ENCODE measurements at regions not wholly inside any gene's neighbourhood (a gene's known extent, or its start where the extent isn't known, plus 50 kb on each side); places are given as distances from the start of the nearest gene placed in this dataset.

DNA sequence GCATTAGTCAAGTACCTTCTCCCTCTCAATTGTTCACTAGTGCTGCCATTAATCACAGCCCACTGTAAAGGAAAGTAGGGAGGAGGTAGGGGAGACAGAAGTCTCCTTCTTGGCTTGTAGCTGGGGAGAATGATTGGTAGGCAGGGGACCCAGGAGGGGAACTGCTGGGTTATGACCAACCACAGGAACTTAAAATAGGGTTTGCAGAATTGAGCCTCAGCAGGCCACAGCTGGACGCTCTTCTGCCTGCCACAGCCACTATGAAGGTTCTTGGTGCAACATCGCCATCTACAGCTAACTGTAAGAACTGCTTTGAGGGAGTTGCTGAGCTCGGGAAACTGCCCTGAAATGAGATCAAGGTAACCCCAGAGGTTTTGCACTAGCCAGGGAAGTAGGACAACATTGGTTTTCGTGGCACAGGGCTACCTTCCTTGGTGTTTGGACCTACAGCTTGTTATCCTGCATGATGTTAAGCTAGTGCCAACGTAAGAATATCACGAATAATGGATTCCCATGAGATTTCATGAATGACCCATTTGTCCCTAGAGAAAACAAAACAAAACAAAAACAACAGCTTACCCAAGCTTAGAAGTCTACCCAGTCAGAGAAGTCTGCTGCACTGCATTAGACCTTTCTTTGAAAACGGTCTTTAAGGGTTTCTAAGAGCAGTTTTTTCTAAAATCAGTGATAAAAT, 787.1 kb upstream of the API5 start:
- ATAC-seq, result no peak
- ChIA-PET CTCF (interaction anchor here (0.6 to 1.1 kb wide), 7 partner anchors 11 to 1064 kb away, joined by 3 to 4 read pairs (median 3); no protein-coding TSS in a partner anchor), POLR2A (no interaction called here)
- no peak overlapping the region for H3K27ac Mint-ChIP-seq
- no peak overlapping the region for H3K4me3 Mint-ChIP-seq
- TF ChIP-seq, protein P1, sequence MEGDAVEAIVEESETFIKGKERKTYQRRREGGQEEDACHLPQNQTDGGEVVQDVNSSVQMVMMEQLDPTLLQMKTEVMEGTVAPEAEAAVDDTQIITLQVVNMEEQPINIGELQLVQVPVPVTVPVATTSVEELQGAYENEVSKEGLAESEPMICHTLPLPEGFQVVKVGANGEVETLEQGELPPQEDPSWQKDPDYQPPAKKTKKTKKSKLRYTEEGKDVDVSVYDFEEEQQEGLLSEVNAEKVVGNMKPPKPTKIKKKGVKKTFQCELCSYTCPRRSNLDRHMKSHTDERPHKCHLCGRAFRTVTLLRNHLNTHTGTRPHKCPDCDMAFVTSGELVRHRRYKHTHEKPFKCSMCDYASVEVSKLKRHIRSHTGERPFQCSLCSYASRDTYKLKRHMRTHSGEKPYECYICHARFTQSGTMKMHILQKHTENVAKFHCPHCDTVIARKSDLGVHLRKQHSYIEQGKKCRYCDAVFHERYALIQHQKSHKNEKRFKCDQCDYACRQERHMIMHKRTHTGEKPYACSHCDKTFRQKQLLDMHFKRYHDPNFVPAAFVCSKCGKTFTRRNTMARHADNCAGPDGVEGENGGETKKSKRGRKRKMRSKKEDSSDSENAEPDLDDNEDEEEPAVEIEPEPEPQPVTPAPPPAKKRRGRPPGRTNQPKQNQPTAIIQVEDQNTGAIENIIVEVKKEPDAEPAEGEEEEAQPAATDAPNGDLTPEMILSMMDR (IDR thresholded peaks at IDR 0.05), result peak; percentile 37
- no peaks in the 10 kb centered on the region for H3K27me3 Mint-ChIP-seq
- peak; percentile 28 for DNase-seq
- no peaks in the 10 kb centered on the region for H3K9me3 Mint-ChIP-seq
- intact Hi-C loops (cut with micrococcal nuclease), result no loop called here
- H3K36me3 Mint-ChIP-seq (ENCODE audit: low read depth), result no peaks in the 10 kb centered on the region
- H3K4me1 Mint-ChIP-seq (ENCODE audit: low read depth), result no peaks in the 10 kb centered on the region

DNA sequence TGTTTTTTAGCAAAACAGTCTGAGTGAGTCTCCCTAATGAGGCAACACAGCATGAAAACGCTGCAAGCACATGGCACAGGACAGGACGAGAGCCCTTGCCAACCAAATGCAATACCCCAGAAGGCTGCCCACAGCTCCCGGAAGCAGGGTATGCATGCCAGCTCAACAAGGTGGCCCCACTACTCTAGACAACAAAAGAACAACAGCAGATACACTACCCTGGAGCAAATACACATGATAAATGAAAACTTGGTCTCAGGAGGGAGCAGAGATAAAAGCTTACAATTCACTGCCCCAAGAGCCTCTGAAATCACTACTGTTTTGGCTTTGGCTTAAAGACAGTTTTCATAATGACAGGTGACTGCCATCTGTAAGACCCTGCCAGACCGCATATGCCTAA, 785.4 kb upstream of the API5 start:
- Mint-ChIP-seq H3K27me3 (no peaks in the 10 kb centered on the region), H3K9me3 (no peaks in the 10 kb centered on the region), H3K4me1 (ENCODE audit: low read depth) (no peaks in the 10 kb centered on the region), H3K27ac (no peak overlapping the region), H3K4me3 (no peak overlapping the region), H3K36me3 (ENCODE audit: low read depth) (no peaks in the 10 kb centered on the region)
- DNase-seq (no peak), ATAC-seq (no peak)
- ChIA-PET POLR2A (no interaction called here), CTCF (no interaction called here)
- TF ChIP-seq, protein P1 (IDR thresholded peaks at IDR 0.05), result no peak
- intact Hi-C loops (cut with micrococcal nuclease), result no loop called here

DNA sequence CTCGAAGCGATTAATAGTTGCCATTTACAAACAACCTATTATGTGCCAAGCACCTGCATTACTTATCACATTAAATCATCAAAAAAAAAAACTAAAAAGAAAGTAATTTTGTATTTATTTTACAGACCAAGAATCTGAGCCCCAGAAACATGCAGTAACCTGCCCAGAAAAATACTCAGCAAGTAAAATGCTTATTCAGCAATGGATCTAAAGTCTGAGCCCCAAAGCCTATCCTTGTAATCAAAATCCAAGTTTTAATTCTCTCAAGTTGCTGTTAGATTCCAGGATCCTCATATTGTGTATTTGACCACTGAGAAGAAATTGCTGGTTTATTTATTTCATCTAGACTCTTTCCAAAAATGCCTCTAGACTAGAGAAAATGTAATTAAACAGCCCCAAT, 783.3 kb upstream of the API5 start:
- H3K27me3 Mint-ChIP-seq, result no peaks in the 10 kb centered on the region
- no peaks in the 10 kb centered on the region for H3K4me1 Mint-ChIP-seq (ENCODE audit: low read depth)
- DNase-seq (no peak), ATAC-seq (no peak)
- ChIA-PET POLR2A (no interaction called here), CTCF (no interaction called here)
- intact Hi-C loops (cut with micrococcal nuclease), result no loop called here
- H3K4me3 Mint-ChIP-seq, result no peak overlapping the region
- TF ChIP-seq, protein P1 (IDR thresholded peaks at IDR 0.05), result no peak
- H3K27ac Mint-ChIP-seq, result no peak overlapping the region
- peaks cover 1% of the 10 kb centered on the region for H3K9me3 Mint-ChIP-seq
- no peaks in the 10 kb centered on the region for H3K36me3 Mint-ChIP-seq (ENCODE audit: low read depth)

DNA sequence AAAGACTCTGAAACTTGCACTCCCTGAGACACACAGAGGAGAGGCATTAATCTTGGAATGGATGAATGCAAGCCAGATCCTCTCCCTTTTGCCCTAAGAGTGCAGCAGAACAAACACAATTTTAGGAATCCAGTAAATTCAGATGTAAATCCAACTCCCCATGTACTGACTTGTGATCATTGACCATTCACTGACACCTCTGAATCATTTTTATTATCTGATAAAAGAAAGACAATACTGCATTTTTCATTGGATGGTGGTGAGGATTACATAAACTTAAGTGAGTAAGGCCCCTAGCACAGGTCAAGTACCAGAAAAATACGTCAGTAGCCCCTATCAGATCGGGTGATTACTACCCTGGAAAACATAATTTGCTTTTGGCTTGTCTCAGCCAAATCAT, 782.9 kb upstream of the API5 start:
- POLR2A ChIA-PET, result no interaction called here
- ATAC-seq (no peak), DNase-seq (no peak)
- no peaks in the 10 kb centered on the region for H3K27me3 Mint-ChIP-seq
- CTCF ChIA-PET, result no interaction called here
- no peaks in the 10 kb centered on the region for H3K36me3 Mint-ChIP-seq (ENCODE audit: low read depth)
- H3K9me3 Mint-ChIP-seq, result peaks cover 1% of the 10 kb centered on the region
- intact Hi-C loops (cut with micrococcal nuclease), result no loop called here
- H3K4me3 Mint-ChIP-seq, result no peak overlapping the region
- H3K4me1 Mint-ChIP-seq (ENCODE audit: low read depth), result no peaks in the 10 kb centered on the region
- H3K27ac Mint-ChIP-seq, result no peak overlapping the region
- TF ChIP-seq, protein P1 (IDR thresholded peaks at IDR 0.05), result no peak

DNA sequence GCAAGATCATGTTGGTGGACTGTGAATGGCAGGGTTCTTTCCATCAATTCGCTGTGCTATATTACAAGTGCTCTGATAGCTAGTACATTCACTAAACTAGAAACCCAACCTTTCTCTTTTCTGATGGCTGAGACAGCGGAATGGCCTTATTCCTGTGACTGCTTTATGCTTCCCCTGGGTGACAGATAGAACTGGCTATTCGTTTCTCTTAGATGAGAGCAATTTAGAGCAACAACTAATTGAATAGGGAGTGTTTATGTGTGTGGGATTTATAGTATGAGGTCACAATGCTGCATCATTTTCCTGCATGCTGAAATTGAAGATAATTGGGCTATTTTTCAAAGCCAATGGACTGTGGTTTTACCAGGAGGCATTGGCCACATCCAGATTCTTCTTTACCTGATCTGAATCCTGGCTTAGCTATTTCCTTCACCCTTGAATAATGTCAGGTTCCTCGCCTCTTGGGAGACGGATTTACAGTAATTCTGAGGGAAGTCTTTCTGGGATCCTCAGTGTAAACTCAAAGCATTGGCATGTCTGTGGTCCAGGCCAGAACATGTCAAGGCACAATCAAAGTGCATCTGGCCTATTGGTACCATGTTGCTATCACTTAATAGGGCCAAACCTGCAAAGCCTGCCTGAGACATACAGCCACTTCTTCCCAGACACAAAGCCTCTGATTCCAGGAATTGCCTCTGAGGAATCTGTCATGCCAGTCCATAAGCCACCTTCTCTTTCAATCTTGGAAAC, 775.0 kb upstream of the API5 start:
- no peak for ATAC-seq
- ChIA-PET CTCF (no interaction called here), POLR2A (no interaction called here)
- TF ChIP-seq, protein P1 (IDR thresholded peaks at IDR 0.05), result no peak
- intact Hi-C loops (cut with micrococcal nuclease), result no loop called here
- Mint-ChIP-seq H3K36me3 (ENCODE audit: low read depth) (no peaks in the 10 kb centered on the region), H3K27ac (no peak overlapping the region), H3K4me3 (no peak overlapping the region), H3K27me3 (no peaks in the 10 kb centered on the region), H3K4me1 (ENCODE audit: low read depth) (no peaks in the 10 kb centered on the region), H3K9me3 (peaks cover 5% of the 10 kb centered on the region)
- no peak for DNase-seq

Measured in activated CD8-positive, alpha-beta T cell treated with anti-CD3 and anti-CD28 coated beads for 36 hours (primary cell).